ENCODE measurements at regions not wholly inside any gene's neighbourhood (a gene's known extent, or its start where the extent isn't known, plus 50 kb on each side); places are given as distances from the start of the nearest gene placed in this dataset.
"Not testable (repeated sequence)": the region's sequence is repeated elsewhere in the genome, so short reads cannot be mapped to it uniquely, and the experiment has no call there.

DNA sequence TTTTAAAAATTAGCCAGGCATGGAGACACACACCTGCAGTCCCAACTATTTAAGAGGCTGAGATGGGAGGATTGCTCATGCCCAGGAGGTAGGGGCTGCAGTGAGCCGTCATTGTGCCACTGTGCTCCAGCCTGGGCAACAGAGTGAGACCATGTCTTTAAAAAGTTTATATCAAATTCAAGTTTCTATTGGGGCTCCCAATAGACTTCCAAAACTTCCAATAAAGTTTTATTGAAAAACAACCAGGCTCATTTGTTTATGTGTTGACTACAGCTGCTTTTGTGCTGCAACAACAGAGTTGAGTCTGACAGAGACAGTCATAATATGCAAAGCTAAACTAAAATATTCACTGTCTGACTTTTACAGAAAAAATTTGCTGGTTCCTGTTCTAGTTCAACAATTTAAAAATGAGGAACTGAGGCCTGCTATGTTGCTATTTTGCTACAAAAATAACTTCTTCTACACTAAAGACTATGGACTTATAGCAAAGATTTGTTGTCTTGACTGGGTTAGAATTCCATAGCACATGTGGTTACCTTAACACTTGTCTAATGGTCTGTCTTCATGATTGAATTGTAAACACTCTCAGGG lies 63.3 kb upstream of the RELL1 start:
- no peaks in the 10 kb centered on the region for H3K27me3 Mint-ChIP-seq (ENCODE audit: insufficient read depth)
- Histone ChIP-seq H3K9ac (ENCODE audit: extremely low read depth, low read length, poor library complexity, severe bottlenecking) (no peak overlapping the region), H3K27me3 (ENCODE audit: control insufficient read depth, insufficient read depth, low read length, poor library complexity, severe bottlenecking) (no peaks in the 10 kb centered on the region), H3K4me3 (ENCODE audit: low read length) (no peak overlapping the region), H3K27ac (ENCODE audit: low read depth, low read length) (no peak overlapping the region), H3K9me3 (ENCODE audit: control insufficient read depth, low read length) (no peaks in the 10 kb centered on the region), H3K4me1 (ENCODE audit: control insufficient read depth, insufficient read depth, low read length) (no peaks in the 10 kb centered on the region), H3K36me3 (ENCODE audit: control insufficient read depth, insufficient read depth, low read length) (no peaks in the 10 kb centered on the region)
- no peak for TF ChIP-seq CTCF (conservative IDR thresholded peaks at IDR 0.05)
- DNase-seq = no peak
- H3K9me3 Mint-ChIP-seq = no peaks in the 10 kb centered on the region
- H3K4me1 Mint-ChIP-seq = no peaks in the 10 kb centered on the region
- WGBS, 2 experiments (ENCODE audit: insufficient coverage in 1 of 2, insufficient read length in 1 of 2) = 95 to 100% methylated on average over 1 of the region's 1 CpG
- no peaks in the 10 kb centered on the region for H3K36me3 Mint-ChIP-seq (ENCODE audit: low read depth)
- no peak overlapping the region for H3K4me3 Mint-ChIP-seq
- no peak overlapping the region for H3K27ac Mint-ChIP-seq

- Mint-ChIP-seq H3K27ac (no peak overlapping the region), H3K27me3 (ENCODE audit: insufficient read depth) (no peaks in the 10 kb centered on the region), H3K4me1 (no peaks in the 10 kb centered on the region), H3K36me3 (ENCODE audit: low read depth) (no peaks in the 10 kb centered on the region), H3K4me3 (no peak overlapping the region), H3K9me3 (no peaks in the 10 kb centered on the region)
- no peaks in the 10 kb centered on the region for H3K4me1 ChIP-seq (ENCODE audit: control insufficient read depth, insufficient read depth, low read length)
- no peaks in the 10 kb centered on the region for H3K27me3 ChIP-seq (ENCODE audit: control insufficient read depth, insufficient read depth, low read length, poor library complexity, severe bottlenecking)
- no peak overlapping the region for H3K4me3 ChIP-seq (ENCODE audit: low read length)
- DNase-seq = no peak
- H3K9ac ChIP-seq (ENCODE audit: extremely low read depth, low read length, poor library complexity, severe bottlenecking) = no peak overlapping the region
- no peaks in the 10 kb centered on the region for H3K36me3 ChIP-seq (ENCODE audit: control insufficient read depth, insufficient read depth, low read length)
- no peak for TF ChIP-seq CTCF (conservative IDR thresholded peaks at IDR 0.05)
- no peaks in the 10 kb centered on the region for H3K9me3 ChIP-seq (ENCODE audit: control insufficient read depth, low read length)
- H3K27ac ChIP-seq (ENCODE audit: low read depth, low read length) = no peak overlapping the region
- 69 to 100% methylated on average over 1 to 2 of the region's 2 CpGs for WGBS, 2 experiments (ENCODE audit: insufficient coverage in 1 of 2, insufficient read length in 1 of 2)
Measured at GRCh38 chr4:37748485-37748884, 62.3 kb upstream of the RELL1 start.

GRCh38 chr4:37747772-37748330 lies 61.7 kb upstream of the RELL1 start:
- 88 to 100% methylated on average over 1 to 6 of the region's 6 CpGs for WGBS, 2 experiments (ENCODE audit: insufficient coverage in 1 of 2, insufficient read length in 1 of 2)
- no peaks in the 10 kb centered on the region for H3K27me3 Mint-ChIP-seq (ENCODE audit: insufficient read depth)
- Histone ChIP-seq H3K27ac (ENCODE audit: low read depth, low read length) (no peak overlapping the region), H3K9me3 (ENCODE audit: control insufficient read depth, low read length) (no peaks in the 10 kb centered on the region), H3K4me1 (ENCODE audit: control insufficient read depth, insufficient read depth, low read length) (no peaks in the 10 kb centered on the region), H3K27me3 (ENCODE audit: control insufficient read depth, insufficient read depth, low read length, poor library complexity, severe bottlenecking) (no peaks in the 10 kb centered on the region), H3K36me3 (ENCODE audit: control insufficient read depth, insufficient read depth, low read length) (no peaks in the 10 kb centered on the region), H3K4me3 (ENCODE audit: low read length) (no peak overlapping the region), H3K9ac (ENCODE audit: extremely low read depth, low read length, poor library complexity, severe bottlenecking) (no peak overlapping the region)
- no peak overlapping the region for H3K4me3 Mint-ChIP-seq
- no peaks in the 10 kb centered on the region for H3K4me1 Mint-ChIP-seq
- H3K36me3 Mint-ChIP-seq (ENCODE audit: low read depth) = no peaks in the 10 kb centered on the region
- H3K27ac Mint-ChIP-seq = no peak overlapping the region
- DNase-seq = no peak
- no peaks in the 10 kb centered on the region for H3K9me3 Mint-ChIP-seq
- no peak for TF ChIP-seq CTCF (conservative IDR thresholded peaks at IDR 0.05)

DNA sequence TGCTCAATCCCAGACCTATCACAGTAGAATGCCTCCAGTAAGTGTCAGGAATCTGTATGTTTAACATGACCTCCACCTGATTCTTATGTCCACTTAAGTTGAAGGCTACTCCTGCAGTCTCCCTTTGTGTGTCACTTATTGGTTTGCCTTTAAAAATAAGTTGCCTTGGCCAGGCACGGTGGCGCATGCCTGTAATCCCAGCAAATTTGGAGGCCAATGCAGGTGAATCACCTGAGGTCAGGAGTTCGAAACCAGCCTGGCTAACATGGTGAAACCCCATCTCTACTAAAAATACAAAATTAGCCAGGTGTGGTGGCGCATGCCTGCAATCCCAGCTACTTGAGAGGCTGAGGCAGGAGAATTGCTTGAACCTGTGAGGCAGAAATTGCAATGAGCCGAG lies 60.7 kb upstream of the RELL1 start:
- H3K9me3 ChIP-seq (ENCODE audit: control insufficient read depth, low read length); H3K4me1 Mint-ChIP-seq; H3K27ac Mint-ChIP-seq; H3K27me3 ChIP-seq (ENCODE audit: control insufficient read depth, insufficient read depth, low read length, poor library complexity, severe bottlenecking); H3K9me3 Mint-ChIP-seq; H3K27ac ChIP-seq (ENCODE audit: low read depth, low read length); H3K27me3 Mint-ChIP-seq (ENCODE audit: insufficient read depth); H3K4me3 ChIP-seq (ENCODE audit: low read length); H3K9ac ChIP-seq (ENCODE audit: extremely low read depth, low read length, poor library complexity, severe bottlenecking); DNase-seq; H3K4me1 ChIP-seq (ENCODE audit: control insufficient read depth, insufficient read depth, low read length); H3K36me3 Mint-ChIP-seq (ENCODE audit: low read depth); H3K4me3 Mint-ChIP-seq; H3K36me3 ChIP-seq (ENCODE audit: control insufficient read depth, insufficient read depth, low read length): not testable (repeated sequence)
- 84 to 89% methylated on average over 4 to 5 of the region's 5 CpGs for WGBS, 2 experiments (ENCODE audit: insufficient coverage in 1 of 2, insufficient read length in 1 of 2)
